ENCODE measurements at regions not wholly inside any gene's neighbourhood (a gene's known extent, or its start where the extent isn't known, plus 50 kb on each side); places are given as distances from the start of the nearest gene placed in this dataset.
A peak's percentile ranks its signal among the peaks of the same experiment; 100 is the strongest.
"Not testable (repeated sequence)": the region's sequence is repeated elsewhere in the genome, so short reads cannot be mapped to it uniquely, and the experiment has no call there.

- DNase-seq, result no peak
These were observed 280.5 kb downstream of the TLL1 start for GRCh38 chr4:166153548-166153947.

GRCh38 chr4:166162327-166162726 lies 289.3 kb downstream of the TLL1 start:
- DNase-seq, result no peak

GRCh38 chr4:166165829-166166420 lies 292.9 kb downstream of the TLL1 start:
- peak; percentile 32 for DNase-seq

GRCh38 chr4:166169111-166169510 lies 296.1 kb downstream of the TLL1 start:
- DNase-seq, result no peak

GRCh38 chr4:166172619-166173018 lies 299.6 kb downstream of the TLL1 start:
- DNase-seq, result no peak

- DNase-seq, result no peak
These were observed 301.9 kb downstream of the TLL1 start for GRCh38 chr4:166174717-166175490.

- no peak for DNase-seq
These were observed 309.1 kb downstream of the TLL1 start for GRCh38 chr4:166182145-166182544.

GRCh38 chr4:166195101-166195500 lies 322.1 kb downstream of the TLL1 start:
- peak; percentile 82 for DNase-seq

- no peak for DNase-seq
These were observed 324.1 kb downstream of the TLL1 start for GRCh38 chr4:166197166-166197565.

- no peak for DNase-seq
These were observed 325.0 kb downstream of the TLL1 start for GRCh38 chr4:166198041-166198440.

- peak; percentile 57 for DNase-seq
These were observed 325.7 kb downstream of the TLL1 start for GRCh38 chr4:166198516-166199310.

GRCh38 chr4:166202991-166203390 lies 330.0 kb downstream of the TLL1 start:
- DNase-seq, result no peak

- DNase-seq, result not testable (repeated sequence)
These were observed 339.3 kb downstream of the TLL1 start for GRCh38 chr4:166212326-166212725.

GRCh38 chr4:166222271-166222670 lies 349.2 kb downstream of the TLL1 start:
- no peak for DNase-seq

- no peak for DNase-seq
These were observed 355.1 kb downstream of the TLL1 start for GRCh38 chr4:166228112-166228511.

- no peak for DNase-seq
These were observed 356.8 kb downstream of the TLL1 start for GRCh38 chr4:166229799-166230198.

- DNase-seq, result no peak
These were observed 357.8 kb downstream of the TLL1 start for GRCh38 chr4:166230841-166231240.

GRCh38 chr4:166239354-166239753 lies 366.3 kb downstream of the TLL1 start:
- no peak for DNase-seq

- no peak for DNase-seq
These were observed 379.7 kb downstream of the TLL1 start for GRCh38 chr4:166252487-166253402.

- DNase-seq, result no peak
These were observed 384.2 kb downstream of the TLL1 start for GRCh38 chr4:166257276-166257675.

GRCh38 chr4:166257891-166258290 lies 384.9 kb downstream of the TLL1 start:
- DNase-seq, result no peak

- DNase-seq, result no peak
These were observed 386.0 kb downstream of the TLL1 start for GRCh38 chr4:166259081-166259480.

All from NCI-H1048 (cell line).